Neuronal stem cell (in vitro differentiated cells): ENCODE measurements at regions not wholly inside any gene's neighbourhood (a gene's known extent, or its start where the extent isn't known, plus 50 kb on each side); places are given as distances from the start of the nearest gene placed in this dataset.

Source experiments
- DNase-seq: peaks from one replicate; pipeline ENCODE4 v3.0.0-alpha.2; 2013; ENCODE audit warnings: low spot score
- H2AFZ ChIP-seq: one replicate; pipeline ENCODE4 v1.6.1; 2013; ENCODE audit warnings: mild to moderate bottlenecking, low read length, inconsistent platforms
- H2AK5ac ChIP-seq: 2 replicates; pipeline ENCODE4 v1.6.1; 2013; ENCODE audit warnings: low read depth, mild to moderate bottlenecking, inconsistent platforms, low read length, moderate library complexity, mixed read lengths
- H2BK120ac ChIP-seq: 2 replicates; pipeline ENCODE4 v1.6.1; 2013; ENCODE audit warnings: low read depth, mild to moderate bottlenecking, inconsistent platforms, low read length, moderate library complexity, mixed read lengths
- H2BK12ac ChIP-seq: one replicate; pipeline ENCODE4 v1.6.1; 2013; ENCODE audit warnings: low read length, inconsistent platforms
- H2BK15ac ChIP-seq: 2 replicates; pipeline ENCODE4 v1.6.1; 2013; ENCODE audit warnings: mild to moderate bottlenecking, low read length, inconsistent platforms, mixed read lengths
- H2BK5ac ChIP-seq: one replicate; pipeline ENCODE4 v1.6.1; 2013; ENCODE audit warnings: inconsistent platforms, mild to moderate bottlenecking, low read length, moderate library complexity
- H3K14ac ChIP-seq: one replicate; pipeline ENCODE4 v1.6.1; 2013; ENCODE audit warnings: low read length, inconsistent platforms
- H3K18ac ChIP-seq: 2 replicates; pipeline ENCODE4 v1.6.1; 2013; ENCODE audit warnings: low read length, inconsistent platforms
- H3K23ac ChIP-seq: 2 replicates; pipeline ENCODE4 v1.6.1; 2013; ENCODE audit warnings: low read depth, mild to moderate bottlenecking, mixed read lengths, low read length, inconsistent platforms; ENCODE audit not compliant: poor library complexity
- H3K27ac ChIP-seq: replicated peaks from 3 replicates; pipeline ENCODE4 v1.5.1; 2013; ENCODE audit warnings: low read length, inconsistent platforms
- H3K27me3 ChIP-seq, 3 experiments: 2 replicates each; pipeline ENCODE4 v1.6.1; 2013; ENCODE audit warnings: low read length in 3 of 3, mild to moderate bottlenecking in 2 of 3, inconsistent platforms in 1 of 3, low read depth in 1 of 3, mixed read lengths in 1 of 3, moderate library complexity in 1 of 3; ENCODE audit not compliant: control insufficient read depth in 3 of 3, insufficient read depth in 3 of 3
- H3K36me3 ChIP-seq, 2 donors: replicated peaks in 1 of 2; 2 replicates each; pipeline ENCODE4 v1.6.1; 2013; ENCODE audit warnings: low read length in 2 of 2; ENCODE audit not compliant: control insufficient read depth in 2 of 2, insufficient read depth in 2 of 2
- H3K4ac ChIP-seq: 2 replicates; pipeline ENCODE4 v1.6.1; 2013; ENCODE audit warnings: inconsistent platforms, mild to moderate bottlenecking, low read length, moderate library complexity
- H3K4me1 ChIP-seq, 2 donors: 1 replicate in 1 of 2; 2 replicates in 1 of 2; pipeline ENCODE4 v1.6.1; 2013; ENCODE audit warnings: low read length in 2 of 2, low read depth in 1 of 2; ENCODE audit not compliant: control insufficient read depth in 2 of 2, insufficient read depth in 1 of 2
- H3K4me2 ChIP-seq: one replicate; pipeline ENCODE4 v1.6.1; 2013; ENCODE audit warnings: mild to moderate bottlenecking, low read length, inconsistent platforms; ENCODE audit not compliant: insufficient read depth, poor library complexity, severe bottlenecking
- H3K4me3 ChIP-seq, 2 donors: 2 replicates each; pipeline ENCODE4 v1.5.1; 2013; ENCODE audit warnings: low read length in 2 of 2, mild to moderate bottlenecking in 2 of 2, inconsistent platforms in 1 of 2, moderate library complexity in 1 of 2
- H3K79me1 ChIP-seq: one replicate; pipeline ENCODE4 v1.6.1; 2013; ENCODE audit warnings: low read depth, mild to moderate bottlenecking, inconsistent platforms, low read length, moderate library complexity
- H3K9ac ChIP-seq: one replicate; pipeline ENCODE4 v1.6.1; 2013; ENCODE audit warnings: mild to moderate bottlenecking, low read depth, low read length, inconsistent platforms; ENCODE audit not compliant: poor library complexity
- H3K9me3 ChIP-seq, 2 donors: replicated peaks in 1 of 2; 2 replicates each; pipeline versions ENCODE3 to v1.6.1; 2013; ENCODE audit warnings: low read length in 2 of 2, mild to moderate bottlenecking in 2 of 2, inconsistent platforms in 1 of 2, low read depth in 1 of 2, mixed read lengths in 1 of 2, moderate library complexity in 1 of 2; ENCODE audit not compliant: control insufficient read depth in 2 of 2, insufficient read depth in 1 of 2
- H4K8ac ChIP-seq: one replicate; pipeline ENCODE4 v1.6.1; 2013; ENCODE audit warnings: low read depth, mild to moderate bottlenecking, inconsistent platforms, low read length, moderate library complexity
- H4K91ac ChIP-seq: one replicate; pipeline ENCODE4 v1.6.1; 2013; ENCODE audit warnings: low read length, low read depth, mild to moderate bottlenecking, inconsistent platforms; ENCODE audit not compliant: poor library complexity
- WGBS, 2 donors: extraction: QIAGEN DNeasy Blood & Tissue Kit; methylation state at CpG; one replicate each; pipeline ENCODE4 v1.1.7; 2013; ENCODE audit warnings: missing lambda C conversion rate in 2 of 2, mixed read lengths in 1 of 2; ENCODE audit not compliant: insufficient read length in 2 of 2, insufficient replicate concordance in 1 of 2; ENCODE audit errors: extremely low coverage in 2 of 2; 5-methylcytosine and 5-hydroxymethylcytosine counted together

GRCh38 chr15:61390138-61390537 is 161.0 kb upstream of the RORA start:
- Histone ChIP-seq H2BK5ac (no peak overlapping the region), H2BK12ac (no peak overlapping the region), H2BK120ac (no peak overlapping the region), H3K4ac (no peak overlapping the region), H3K4me2 (no peak overlapping the region), H3K4me1 (no peaks in the 10 kb centered on the region), H4K8ac (no peak overlapping the region), H2AK5ac (no peak overlapping the region), H4K91ac (no peak overlapping the region), H3K27ac (no peak overlapping the region), H2BK15ac (no peak overlapping the region), H3K27me3 (no peaks in the 10 kb centered on the region), H2AFZ (no peak overlapping the region), H3K14ac (no peak overlapping the region), H3K18ac (no peak overlapping the region), H3K79me1 (no peaks in the 10 kb centered on the region), H3K4me3 (no peak overlapping the region), H3K36me3 (no peaks in the 10 kb centered on the region), H3K9me3 (peaks cover 0 to 3% of the 10 kb centered on the region in 2 donors), H3K23ac (no peak overlapping the region), H3K9ac (no peak overlapping the region)
- no peak for DNase-seq

GRCh38 chr15:61389334-61390028 is 160.4 kb upstream of the RORA start:
- Histone ChIP-seq H2BK120ac (no peak overlapping the region), H4K8ac (no peak overlapping the region), H2AFZ (no peak overlapping the region), H3K9ac (no peak overlapping the region), H3K27ac (no peak overlapping the region), H3K4me1 (no peaks in the 10 kb centered on the region), H3K9me3 (peaks cover 0 to 3% of the 10 kb centered on the region in 2 donors), H3K36me3 (no peaks in the 10 kb centered on the region), H2BK12ac (no peak overlapping the region), H3K27me3 (no peaks in the 10 kb centered on the region), H3K4me2 (no peak overlapping the region), H3K14ac (no peak overlapping the region), H4K91ac (no peak overlapping the region), H3K79me1 (no peaks in the 10 kb centered on the region), H3K4ac (no peak overlapping the region), H2AK5ac (no peak overlapping the region), H3K18ac (no peak overlapping the region), H2BK5ac (no peak overlapping the region), H3K4me3 (no peak overlapping the region), H3K23ac (no peak overlapping the region), H2BK15ac (no peak overlapping the region)
- WGBS, 2 donors, result no CpG with 5 or more reads among the region's 6 CpGs
- no peak for DNase-seq

- no peak overlapping the region for H3K27ac ChIP-seq
- H3K9me3 ChIP-seq, result peaks cover 0 to 3% of the 10 kb centered on the region in 2 donors
- no peak overlapping the region for H2AK5ac ChIP-seq
- H3K36me3 ChIP-seq, result no peaks in the 10 kb centered on the region
- no peak overlapping the region for H4K8ac ChIP-seq
- H3K4ac ChIP-seq, result no peak overlapping the region
- no peak overlapping the region for H3K4me2 ChIP-seq
- H3K27me3 ChIP-seq, result no peaks in the 10 kb centered on the region
- H2BK120ac ChIP-seq, result no peak overlapping the region
- H3K9ac ChIP-seq, result no peak overlapping the region
- no peaks in the 10 kb centered on the region for H3K79me1 ChIP-seq
- no peak for DNase-seq
- H2BK12ac ChIP-seq, result no peak overlapping the region
- no peak overlapping the region for H3K4me3 ChIP-seq
- H4K91ac ChIP-seq, result no peak overlapping the region
- H3K23ac ChIP-seq, result no peak overlapping the region
- H3K18ac ChIP-seq, result no peak overlapping the region
- no peaks in the 10 kb centered on the region for H3K4me1 ChIP-seq
- no peak overlapping the region for H2BK15ac ChIP-seq
- no peak overlapping the region for H2BK5ac ChIP-seq
- H2AFZ ChIP-seq, result no peak overlapping the region
- no peak overlapping the region for H3K14ac ChIP-seq
These were observed 158.6 kb upstream of the RORA start for GRCh38 chr15:61387675-61388074.

- Histone ChIP-seq H3K36me3 (no peaks in the 10 kb centered on the region), H3K18ac (no peak overlapping the region), H3K4ac (no peak overlapping the region), H2AFZ (no peak overlapping the region), H3K4me3 (no peak overlapping the region), H3K27ac (no peak overlapping the region), H3K23ac (no peak overlapping the region), H3K4me2 (no peak overlapping the region), H4K91ac (no peak overlapping the region), H3K9ac (no peak overlapping the region), H2AK5ac (no peak overlapping the region), H2BK5ac (no peak overlapping the region), H3K27me3 (no peaks in the 10 kb centered on the region), H3K4me1 (peaks cover 0 to 1% of the 10 kb centered on the region in 2 donors), H3K14ac (no peak overlapping the region), H2BK120ac (no peak overlapping the region), H4K8ac (no peak overlapping the region), H2BK15ac (no peak overlapping the region), H2BK12ac (no peak overlapping the region), H3K79me1 (no peaks in the 10 kb centered on the region), H3K9me3 (peaks cover 0 to 3% of the 10 kb centered on the region in 2 donors)
- no CpG with 5 or more reads among the region's 2 CpGs for WGBS, 2 donors
- DNase-seq, result no peak
These were observed 154.3 kb upstream of the RORA start for GRCh38 chr15:61383421-61383820.
